GM21515 (cell line): ENCODE measurements at regions not wholly inside any gene's neighbourhood (a gene's known extent, or its start where the extent isn't known, plus 50 kb on each side); places are given as distances from the start of the nearest gene placed in this dataset.

Experiments
- ATAC-seq: cut with Tn5 transposase; IDR thresholded peaks from one replicate; pipeline ENCODE4 v1.9.1; 2021; ENCODE audit not compliant: unreplicated experiment

- no peak for ATAC-seq
Observed at GRCh38 chr2:217108575-217109027, 248.7 kb upstream of the TNP1 start.

DNA sequence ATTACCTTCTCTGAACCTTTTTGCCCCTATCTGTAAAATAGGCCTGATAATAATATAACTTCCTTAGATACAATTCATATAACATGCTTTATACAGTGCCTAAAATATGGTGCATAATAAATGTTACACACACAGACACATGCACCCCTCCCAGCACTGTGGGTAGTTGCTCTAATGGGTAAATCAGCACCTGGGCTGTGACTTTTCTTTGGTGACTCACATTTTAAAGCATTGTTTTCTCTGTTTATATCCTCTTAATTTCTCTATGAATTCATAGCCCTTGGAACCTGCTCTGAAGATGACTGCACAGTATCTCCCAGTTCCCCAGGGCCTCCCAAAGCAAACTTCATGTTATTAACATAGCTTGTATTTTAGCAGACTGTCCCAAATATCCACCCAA lies 248.2 kb upstream of the TNP1 start:
- no peak for ATAC-seq

- ATAC-seq = no peak
Observed at GRCh38 chr2:217107480-217107879, 247.6 kb upstream of the TNP1 start.

DNA sequence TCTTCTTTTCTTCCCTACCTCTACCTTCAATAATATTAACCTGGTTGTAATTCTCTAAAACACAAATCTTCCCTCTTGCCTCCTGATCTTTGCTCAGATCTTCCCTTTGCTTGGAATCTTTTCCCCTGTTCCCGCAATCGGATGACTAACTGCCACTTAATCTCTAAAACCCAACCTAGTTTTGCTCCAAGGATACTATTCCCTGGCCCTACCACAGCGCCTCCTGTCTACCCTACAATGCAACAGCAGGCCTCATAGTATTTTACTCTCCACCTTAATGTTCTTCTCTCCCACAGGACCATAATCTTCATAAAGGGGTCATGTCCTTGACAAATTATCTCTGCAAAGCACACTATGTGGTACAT lies 246.8 kb upstream of the TNP1 start:
- no peak for ATAC-seq

DNA sequence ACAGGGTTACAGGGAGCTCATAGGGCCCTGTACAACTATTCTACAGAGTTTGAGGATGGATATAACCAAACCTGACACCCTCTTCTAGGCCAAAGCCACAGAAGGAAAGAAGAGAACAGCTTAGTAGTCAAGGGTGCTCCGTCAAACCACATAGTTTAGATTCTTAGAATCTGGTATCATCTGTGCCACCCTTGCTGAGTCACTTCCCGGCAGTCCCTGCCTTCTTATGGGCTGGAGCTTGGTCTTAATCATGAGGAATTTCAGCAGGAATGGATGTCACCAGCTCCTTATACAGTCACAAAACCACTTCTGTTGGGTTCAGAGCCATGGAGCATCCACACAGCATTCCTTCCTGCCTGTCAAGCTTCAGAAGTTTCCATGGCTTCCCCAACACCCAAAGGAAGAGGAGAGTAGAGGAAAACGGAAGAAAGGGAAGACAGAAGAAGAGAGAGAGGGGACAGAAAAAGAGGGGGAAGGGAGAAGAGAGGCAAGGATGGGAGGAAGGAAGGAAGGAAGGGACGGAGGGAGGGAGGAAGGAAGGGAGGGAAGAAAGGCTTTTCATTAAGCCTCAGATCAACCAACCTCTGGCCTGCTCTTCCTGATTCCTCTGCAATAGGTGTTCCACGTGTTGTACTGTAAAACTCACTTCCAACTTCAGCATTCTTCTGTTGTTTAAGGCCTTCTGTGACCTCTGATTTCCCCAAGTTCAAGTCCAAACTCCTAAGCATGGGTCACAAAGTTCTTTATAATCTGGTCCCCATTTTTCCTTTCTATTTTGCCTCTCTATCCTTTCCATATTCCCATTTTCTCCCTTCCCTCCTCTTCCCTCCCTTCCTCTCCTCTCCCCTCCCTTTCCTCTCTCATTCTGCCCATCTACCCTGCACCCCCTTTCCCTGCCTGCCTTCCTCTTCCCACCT lies 246.1 kb upstream of the TNP1 start:
- no peak for ATAC-seq

DNA sequence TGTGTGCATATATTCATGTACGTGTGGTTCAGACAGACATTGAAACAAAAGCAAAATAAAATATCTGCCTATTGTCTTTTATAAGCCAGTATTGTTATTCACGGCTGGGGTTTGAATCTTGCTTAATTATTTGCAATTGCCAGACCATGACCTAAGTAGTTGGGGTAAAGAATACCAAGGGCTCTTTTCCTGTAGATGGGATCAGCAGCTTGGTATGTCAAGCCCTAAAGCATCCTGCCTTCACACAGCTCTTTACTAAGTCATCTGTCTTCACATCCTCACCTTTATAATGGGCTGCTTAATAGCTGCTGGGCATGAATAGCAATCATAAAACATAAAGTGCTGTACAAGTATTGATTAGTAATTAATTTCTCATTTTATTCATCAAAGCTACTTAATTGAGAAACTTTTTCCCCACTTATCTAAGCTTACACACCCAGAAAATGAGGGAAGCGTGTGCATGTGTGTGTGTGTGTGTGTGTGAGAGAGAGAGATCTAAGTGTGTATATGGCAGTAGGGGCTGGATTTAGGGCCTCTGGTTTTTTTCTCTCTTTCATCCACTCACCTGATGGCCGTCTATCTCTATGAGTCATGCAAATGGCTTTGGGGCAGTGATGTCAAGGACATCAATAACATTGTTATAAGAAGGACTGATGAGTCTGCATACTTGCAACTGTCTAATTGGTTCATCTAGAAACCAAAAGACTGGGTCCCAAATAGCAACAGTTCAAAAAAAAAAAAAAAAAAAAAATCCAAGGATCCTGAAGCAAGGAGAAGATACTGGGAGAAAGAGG lies 244.1 kb upstream of the TNP1 start:
- ATAC-seq = no peak

DNA sequence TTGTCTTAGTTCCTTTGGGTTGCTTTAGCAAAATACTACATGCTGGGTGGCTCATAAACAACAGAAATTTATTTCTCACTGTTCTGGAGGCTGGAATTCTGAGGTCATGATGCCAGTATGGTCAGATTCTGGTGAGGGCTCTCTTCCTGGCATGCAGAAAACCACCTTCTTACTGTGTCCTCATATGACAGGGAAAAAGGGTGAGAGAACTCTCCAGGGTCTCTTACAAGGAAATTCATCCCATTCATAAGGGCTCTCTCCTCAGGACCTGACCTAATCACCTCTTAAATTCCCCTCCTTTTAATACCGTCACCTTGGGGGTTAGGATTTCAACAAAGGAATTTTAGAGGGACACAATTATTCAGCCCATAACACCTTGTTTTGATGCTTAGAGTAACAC lies 243.1 kb upstream of the TNP1 start:
- no peak for ATAC-seq

- peak; percentile 67 for ATAC-seq
Observed at GRCh38 chr2:217101972-217102371, 242.1 kb upstream of the TNP1 start.

- no peak for ATAC-seq
Observed at GRCh38 chr2:217099561-217099960, 239.7 kb upstream of the TNP1 start.

DNA sequence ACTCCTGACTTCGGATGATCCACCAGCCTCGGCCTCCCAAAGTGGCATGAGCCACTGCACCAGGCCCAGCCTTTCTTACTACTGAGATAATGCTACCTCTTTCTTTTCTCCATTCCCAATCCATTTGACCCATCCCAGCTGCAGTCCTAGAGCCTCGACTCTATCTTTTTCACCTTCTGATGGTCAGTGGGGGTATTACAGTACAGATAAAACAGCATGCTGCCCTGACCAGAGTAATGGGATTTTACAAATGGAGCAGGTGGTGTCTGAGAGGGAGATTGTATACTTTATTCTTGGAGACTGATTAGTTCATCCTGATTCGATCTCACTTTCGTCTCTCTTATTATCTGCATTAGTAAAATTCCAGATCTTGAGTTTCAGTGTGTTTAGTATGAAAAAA lies 238.6 kb upstream of the TNP1 start:
- no peak for ATAC-seq

- no peak for ATAC-seq
Observed at GRCh38 chr2:217097346-217097745, 237.5 kb upstream of the TNP1 start.

GRCh38 chr2:217096474-217097225 lies 236.8 kb upstream of the TNP1 start:
- no peak for ATAC-seq

- no peak for ATAC-seq
Observed at GRCh38 chr2:217095511-217096205, 235.8 kb upstream of the TNP1 start.

DNA sequence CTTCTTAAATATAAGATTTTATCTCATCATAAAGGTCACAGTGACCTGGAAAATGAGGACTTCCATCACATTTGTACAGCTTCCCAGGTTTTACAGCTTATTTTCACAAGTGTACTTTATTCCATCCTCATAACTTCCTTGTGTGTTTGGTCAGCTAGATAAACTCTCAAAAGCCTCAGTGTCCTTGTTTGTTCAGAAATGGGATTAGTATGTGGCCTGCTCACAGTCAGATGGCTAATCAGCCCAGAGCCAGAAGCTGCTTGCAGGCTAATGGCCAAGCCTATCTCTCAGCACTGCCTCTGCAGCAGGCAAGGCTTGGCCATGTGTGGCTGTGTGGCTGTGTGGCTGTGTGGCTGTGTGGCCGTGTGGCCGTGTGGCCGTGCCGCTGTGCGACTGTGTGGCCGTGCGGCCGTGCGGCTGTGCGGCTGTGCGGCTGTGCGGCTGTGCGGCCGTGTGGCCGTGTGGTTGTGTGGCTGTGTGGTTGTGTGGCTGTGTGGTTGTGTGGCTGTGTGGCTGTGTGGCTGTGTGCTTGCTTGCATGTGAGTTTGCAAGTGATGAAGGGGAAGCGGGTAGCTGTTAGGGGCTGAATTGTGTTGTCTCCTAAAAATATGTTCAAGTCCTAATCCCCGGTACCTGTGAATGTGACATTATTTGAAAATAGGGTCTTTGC lies 233.0 kb upstream of the TNP1 start:
- no peak for ATAC-seq

DNA sequence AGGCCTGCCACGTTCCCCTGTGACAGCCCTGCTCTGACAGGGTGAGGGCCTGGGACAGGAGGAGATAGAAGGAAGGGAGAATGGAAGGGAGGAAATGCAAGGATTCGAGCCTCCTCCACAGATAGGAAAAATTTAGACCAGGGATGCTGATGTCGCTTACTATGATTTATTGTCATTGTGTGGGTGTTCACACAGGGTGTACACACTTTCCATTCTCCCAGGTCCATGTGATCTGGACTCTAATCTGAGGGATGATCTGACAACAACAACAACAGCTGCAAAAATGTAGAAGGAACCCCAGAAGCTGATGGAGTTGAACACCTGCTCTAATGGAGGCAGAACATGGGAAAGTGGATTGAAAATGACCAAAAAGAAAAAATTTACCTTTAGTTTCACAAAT lies 231.7 kb upstream of the TNP1 start:
- no peak for ATAC-seq

DNA sequence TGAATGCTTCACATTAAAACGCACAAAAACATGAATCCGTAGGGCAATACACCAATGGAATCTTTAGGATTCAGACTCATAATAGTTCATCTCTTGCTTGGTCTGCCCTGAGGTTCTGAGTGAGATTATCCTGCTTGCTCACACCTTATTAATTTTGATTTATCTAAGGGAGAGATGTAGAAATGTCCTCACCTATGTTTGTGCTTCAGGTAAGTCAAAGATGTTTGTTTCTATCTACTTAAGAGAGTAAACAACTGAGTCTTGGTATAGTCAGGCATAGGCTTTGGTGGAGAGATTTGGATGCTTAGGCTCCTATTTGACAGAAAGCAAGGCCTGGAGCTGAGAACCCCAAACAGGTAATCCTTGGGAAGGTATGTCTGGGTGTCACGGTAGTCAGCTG lies 231.0 kb upstream of the TNP1 start:
- ATAC-seq = no peak

- peak; percentile 76 for ATAC-seq
Observed at GRCh38 chr2:217090024-217090473, 230.2 kb upstream of the TNP1 start.

- ATAC-seq = no peak
Observed at GRCh38 chr2:217086718-217087117, 226.9 kb upstream of the TNP1 start.

GRCh38 chr2:217086038-217086522 lies 226.2 kb upstream of the TNP1 start:
- ATAC-seq = peak; percentile 37

DNA sequence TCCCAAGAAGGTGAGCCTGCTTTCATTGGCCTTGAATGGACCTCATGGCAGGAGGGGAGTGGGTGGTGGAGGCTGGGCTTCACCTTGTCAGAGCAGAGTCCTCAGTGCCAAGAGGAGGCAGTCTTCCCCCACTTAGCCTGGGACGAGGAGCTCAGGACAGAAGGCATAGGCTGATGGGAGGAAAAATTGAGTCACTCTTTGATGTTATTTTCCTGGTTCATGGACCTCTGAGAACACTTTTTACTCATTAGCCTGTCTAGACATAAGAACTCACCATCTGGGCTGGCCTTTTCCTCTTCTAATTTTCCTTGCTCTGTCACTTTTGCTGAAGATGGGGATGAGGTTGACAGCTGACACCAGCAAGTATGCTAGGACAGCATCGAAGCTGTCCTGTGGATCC lies 225.7 kb upstream of the TNP1 start:
- ATAC-seq = no peak
